GM23338 (cell line): ENCODE measurements at regions not wholly inside any gene's neighbourhood (a gene's known extent, or its start where the extent isn't known, plus 50 kb on each side); places are given as distances from the start of the nearest gene placed in this dataset.

Experiments
- ATAC-seq: fragments of 200-7000 bp; cut with Tn5 transposase; 3 replicates; pipeline ENCODE4 v1.9.1; 2020
- DNase-seq: peaks from one replicate; pipeline ENCODE4 v3.0.0-alpha.2; 2015; ENCODE audit warnings: low spot score
- H2AFZ ChIP-seq: fragments of 200-600 bp; sonication (generic); 2 replicates; pipeline ENCODE4 v1.8.0; 2016; ENCODE audit warnings: antibody characterized with exemption, mild to moderate bottlenecking, moderate library complexity
- H3F3A ChIP-seq: fragments of 200-600 bp; sonication (generic); replicated peaks from 2 replicates; pipeline ENCODE4 v1.8.0; 2017; ENCODE audit warnings: antibody characterized with exemption, mixed run types, low read depth
- H3K27ac ChIP-seq: fragments of 200-600 bp; sonication (generic); 2 replicates; pipeline ENCODE4 v1.6.1; 2016; ENCODE audit warnings: low read depth
- H3K27me3 ChIP-seq: fragments of 200-600 bp; sonication (generic); 2 replicates; pipeline ENCODE4 v1.8.0; 2016; ENCODE audit warnings: mild to moderate bottlenecking, mixed run types, moderate library complexity; ENCODE audit not compliant: insufficient read depth
- H3K36me3 ChIP-seq: fragments of 200-600 bp; sonication (generic); 2 replicates; pipeline ENCODE4 v1.8.0; 2016; ENCODE audit warnings: mild to moderate bottlenecking; ENCODE audit not compliant: insufficient read depth
- H3K4me1 ChIP-seq: fragments of 200-600 bp; sonication (generic); 2 replicates; pipeline ENCODE4 v1.8.0; 2016; ENCODE audit warnings: mild to moderate bottlenecking, moderate library complexity; ENCODE audit not compliant: insufficient read depth
- H3K4me2 ChIP-seq: fragments of 200-600 bp; sonication (generic); 2 replicates; pipeline ENCODE4 v1.7.1; 2017; ENCODE audit warnings: mixed run types
- H3K4me3 ChIP-seq: fragments of 200-600 bp; sonication (generic); 2 replicates; pipeline ENCODE4 v1.6.1; 2016; ENCODE audit warnings: mixed run types
- H3K79me2 ChIP-seq: fragments of 200-600 bp; sonication (generic); replicated peaks from 2 replicates; pipeline ENCODE4 v1.8.0; 2017; ENCODE audit warnings: mild to moderate bottlenecking; ENCODE audit not compliant: insufficient read depth
- H3K9me2 ChIP-seq: fragments of 200-600 bp; sonication (generic); 2 replicates; pipeline ENCODE4 v1.8.0; 2017; ENCODE audit not compliant: insufficient read depth
- H4K20me1 ChIP-seq: fragments of 200-600 bp; sonication (generic); replicated peaks from 2 replicates; pipeline ENCODE4 v1.8.0; 2017; ENCODE audit warnings: mild to moderate bottlenecking; ENCODE audit not compliant: insufficient read depth
- H3K27ac Mint-ChIP-seq: 2 replicates; pipeline ENCODE4 v1.8.0; 2020; ENCODE audit warnings: inconsistent platforms, mild to moderate bottlenecking, moderate library complexity, mixed read lengths
- H3K27me3 Mint-ChIP-seq: 3 replicates; pipeline ENCODE4 v1.8.0; 2022; ENCODE audit warnings: low read depth, mild to moderate bottlenecking, moderate library complexity, mixed read lengths, inconsistent platforms; ENCODE audit not compliant: insufficient read depth, poor library complexity
- H3K36me3 Mint-ChIP-seq: 3 replicates; pipeline ENCODE4 v1.8.0; 2021; ENCODE audit warnings: low read depth, mild to moderate bottlenecking, inconsistent platforms, moderate library complexity, mixed read lengths
- H3K4me1 Mint-ChIP-seq: 3 replicates; pipeline ENCODE4 v1.8.0; 2020; ENCODE audit warnings: mild to moderate bottlenecking, inconsistent platforms, mixed read lengths
- H3K4me3 Mint-ChIP-seq: 3 replicates; pipeline ENCODE4 v1.8.0; 2021; ENCODE audit warnings: moderate library complexity, mild to moderate bottlenecking, inconsistent platforms, mixed read lengths
- H3K9me3 Mint-ChIP-seq: 3 replicates; pipeline ENCODE4 v1.8.0; 2020; ENCODE audit warnings: moderate library complexity, mild to moderate bottlenecking, inconsistent platforms, mixed read lengths
- CREB1 ChIP-seq: fragments of 250-450 bp; sonication (Bioruptor Pico); IDR thresholded peaks from 2 replicates; pipeline ENCODE4 v1.5.0; 2020; ENCODE audit warnings: low read depth, mild to moderate bottlenecking, moderate library complexity
- CTCF ChIP-seq, 2 experiments: fragments of 200-600 bp in 1 of 2; sonication (generic) in 1 of 2; conservative IDR thresholded peaks; 2 replicates each; pipeline versions ENCODE4 v1.5.1 to v1.6.1; 2016 to 2017; ENCODE audit warnings: antibody characterized with exemption in 2 of 2, low read depth in 2 of 2, mild to moderate bottlenecking in 2 of 2, moderate library complexity in 1 of 2
- EZH2 ChIP-seq: fragments of 200-600 bp; sonication (generic); IDR thresholded peaks from one replicate; pipeline ENCODE4 v1.8.0; 2017; ENCODE audit warnings: antibody characterized with exemption, mild to moderate bottlenecking, low read depth; ENCODE audit not compliant: unreplicated experiment
- EZH2phosphoT487 ChIP-seq: fragments of 200-600 bp; sonication (generic); IDR thresholded peaks from one replicate; pipeline ENCODE4 v1.8.1; 2018; ENCODE audit warnings: antibody characterized with exemption; ENCODE audit not compliant: unreplicated experiment
- JUNB ChIP-seq: IDR thresholded peaks from one replicate; pipeline ENCODE4 v1.6.1; 2016; ENCODE audit warnings: antibody characterized with exemption; ENCODE audit not compliant: unreplicated experiment
- NANOG ChIP-seq: IDR thresholded peaks from 2 replicates; pipeline ENCODE4 v1.6.1; 2016; ENCODE audit warnings: antibody characterized with exemption, borderline replicate concordance
- POLR2AphosphoS5 ChIP-seq: IDR thresholded peaks from 2 replicates; pipeline ENCODE4 v1.6.1; 2016; ENCODE audit warnings: antibody characterized with exemption, low read depth
- STAT1 ChIP-seq: IDR thresholded peaks from one replicate; pipeline ENCODE4 v1.6.1; 2016; ENCODE audit warnings: antibody characterized with exemption; ENCODE audit not compliant: unreplicated experiment
- ZNF114 ChIP-seq: fragments of 250-450 bp; sonication (Bioruptor Pico); IDR thresholded peaks from 2 replicates; pipeline ENCODE4 v1.5.0; 2020; ENCODE audit warnings: mild to moderate bottlenecking, moderate library complexity
- ZNF331 ChIP-seq: fragments of 250-450 bp; sonication (Bioruptor Pico); IDR thresholded peaks from 2 replicates; pipeline ENCODE4 v1.5.0; 2020; ENCODE audit warnings: low read depth, mild to moderate bottlenecking, moderate library complexity
- ZNF462 ChIP-seq: fragments of 250-450 bp; sonication (Bioruptor Pico); IDR thresholded peaks from 2 replicates; pipeline ENCODE4 v1.5.0; 2020; ENCODE audit warnings: mild to moderate bottlenecking, moderate library complexity
- TF ChIP-seq, protein P1 (sequence below): IDR thresholded peaks from one replicate; pipeline ENCODE4 v1.6.1; 2018; ENCODE audit warnings: antibody characterized with exemption; ENCODE audit not compliant: unreplicated experiment
- TF ChIP-seq, protein P2 (sequence below): IDR thresholded peaks from 2 replicates; pipeline ENCODE4 v1.6.1; 2016; ENCODE audit warnings: antibody characterized with exemption

- H3K9me3 Mint-ChIP-seq: no peaks in the 10 kb centered on the region
- no peak for ATAC-seq
Observed at GRCh38 chr16:17654571-17654970, 183.8 kb upstream of the XYLT1 start.

More at GRCh38 chr16:17654571-17654970, 183.8 kb upstream of the XYLT1 start:
- Histone ChIP-seq H2AFZ (no peak overlapping the region), H3K4me3 (no peak overlapping the region), H3K27me3 (no peaks in the 10 kb centered on the region), H3K79me2 (no peaks in the 10 kb centered on the region), H3K9me2 (0 out of 2 replicates have a peak, but pooled peaks cover 4% of the 10 kb centered on the region), H3K4me1 (peaks cover 23% of the 10 kb centered on the region), H4K20me1 (no peaks in the 10 kb centered on the region), H3K27ac (no peak overlapping the region), H3K36me3 (no peaks in the 10 kb centered on the region), H3F3A (no peaks in the 10 kb centered on the region), H3K4me2 (no peak overlapping the region)
- no peak for DNase-seq
- no peak overlapping the region for H3K4me3 Mint-ChIP-seq
- peaks cover 32% of the 10 kb centered on the region for H3K4me1 Mint-ChIP-seq
- H3K36me3 Mint-ChIP-seq: no peaks in the 10 kb centered on the region
- TF ChIP-seq STAT1: no peak
- no peak for TF ChIP-seq JUNB
- no peak for TF ChIP-seq CTCF (conservative IDR thresholded peaks at IDR 0.05; ENCODE audit: low read depth in 2 of 2)
- TF ChIP-seq ZNF331 (CRISPR knock-in tag): no peak
- TF ChIP-seq, protein P1, sequence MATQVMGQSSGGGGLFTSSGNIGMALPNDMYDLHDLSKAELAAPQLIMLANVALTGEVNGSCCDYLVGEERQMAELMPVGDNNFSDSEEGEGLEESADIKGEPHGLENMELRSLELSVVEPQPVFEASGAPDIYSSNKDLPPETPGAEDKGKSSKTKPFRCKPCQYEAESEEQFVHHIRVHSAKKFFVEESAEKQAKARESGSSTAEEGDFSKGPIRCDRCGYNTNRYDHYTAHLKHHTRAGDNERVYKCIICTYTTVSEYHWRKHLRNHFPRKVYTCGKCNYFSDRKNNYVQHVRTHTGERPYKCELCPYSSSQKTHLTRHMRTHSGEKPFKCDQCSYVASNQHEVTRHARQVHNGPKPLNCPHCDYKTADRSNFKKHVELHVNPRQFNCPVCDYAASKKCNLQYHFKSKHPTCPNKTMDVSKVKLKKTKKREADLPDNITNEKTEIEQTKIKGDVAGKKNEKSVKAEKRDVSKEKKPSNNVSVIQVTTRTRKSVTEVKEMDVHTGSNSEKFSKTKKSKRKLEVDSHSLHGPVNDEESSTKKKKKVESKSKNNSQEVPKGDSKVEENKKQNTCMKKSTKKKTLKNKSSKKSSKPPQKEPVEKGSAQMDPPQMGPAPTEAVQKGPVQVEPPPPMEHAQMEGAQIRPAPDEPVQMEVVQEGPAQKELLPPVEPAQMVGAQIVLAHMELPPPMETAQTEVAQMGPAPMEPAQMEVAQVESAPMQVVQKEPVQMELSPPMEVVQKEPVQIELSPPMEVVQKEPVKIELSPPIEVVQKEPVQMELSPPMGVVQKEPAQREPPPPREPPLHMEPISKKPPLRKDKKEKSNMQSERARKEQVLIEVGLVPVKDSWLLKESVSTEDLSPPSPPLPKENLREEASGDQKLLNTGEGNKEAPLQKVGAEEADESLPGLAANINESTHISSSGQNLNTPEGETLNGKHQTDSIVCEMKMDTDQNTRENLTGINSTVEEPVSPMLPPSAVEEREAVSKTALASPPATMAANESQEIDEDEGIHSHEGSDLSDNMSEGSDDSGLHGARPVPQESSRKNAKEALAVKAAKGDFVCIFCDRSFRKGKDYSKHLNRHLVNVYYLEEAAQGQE: no peak
- TF ChIP-seq EZH2phosphoT487: no peak
- no peak for TF ChIP-seq CREB1 (CRISPR knock-in tag)
- TF ChIP-seq, protein P2, sequence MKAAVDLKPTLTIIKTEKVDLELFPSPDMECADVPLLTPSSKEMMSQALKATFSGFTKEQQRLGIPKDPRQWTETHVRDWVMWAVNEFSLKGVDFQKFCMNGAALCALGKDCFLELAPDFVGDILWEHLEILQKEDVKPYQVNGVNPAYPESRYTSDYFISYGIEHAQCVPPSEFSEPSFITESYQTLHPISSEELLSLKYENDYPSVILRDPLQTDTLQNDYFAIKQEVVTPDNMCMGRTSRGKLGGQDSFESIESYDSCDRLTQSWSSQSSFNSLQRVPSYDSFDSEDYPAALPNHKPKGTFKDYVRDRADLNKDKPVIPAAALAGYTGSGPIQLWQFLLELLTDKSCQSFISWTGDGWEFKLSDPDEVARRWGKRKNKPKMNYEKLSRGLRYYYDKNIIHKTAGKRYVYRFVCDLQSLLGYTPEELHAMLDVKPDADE: no peak
- no peak for TF ChIP-seq ZNF114 (CRISPR knock-in tag)
- TF ChIP-seq ZNF462: no peak
- TF ChIP-seq POLR2AphosphoS5: no peak
- no peak for TF ChIP-seq NANOG
- no peak for TF ChIP-seq EZH2
- peaks cover 6% of the 10 kb centered on the region for H3K27me3 Mint-ChIP-seq
- H3K27ac Mint-ChIP-seq: no peak overlapping the region
